ENCODE measurements at regions not wholly inside any gene's neighbourhood (a gene's known extent, or its start where the extent isn't known, plus 50 kb on each side); places are given as distances from the start of the nearest gene placed in this dataset.

DNA sequence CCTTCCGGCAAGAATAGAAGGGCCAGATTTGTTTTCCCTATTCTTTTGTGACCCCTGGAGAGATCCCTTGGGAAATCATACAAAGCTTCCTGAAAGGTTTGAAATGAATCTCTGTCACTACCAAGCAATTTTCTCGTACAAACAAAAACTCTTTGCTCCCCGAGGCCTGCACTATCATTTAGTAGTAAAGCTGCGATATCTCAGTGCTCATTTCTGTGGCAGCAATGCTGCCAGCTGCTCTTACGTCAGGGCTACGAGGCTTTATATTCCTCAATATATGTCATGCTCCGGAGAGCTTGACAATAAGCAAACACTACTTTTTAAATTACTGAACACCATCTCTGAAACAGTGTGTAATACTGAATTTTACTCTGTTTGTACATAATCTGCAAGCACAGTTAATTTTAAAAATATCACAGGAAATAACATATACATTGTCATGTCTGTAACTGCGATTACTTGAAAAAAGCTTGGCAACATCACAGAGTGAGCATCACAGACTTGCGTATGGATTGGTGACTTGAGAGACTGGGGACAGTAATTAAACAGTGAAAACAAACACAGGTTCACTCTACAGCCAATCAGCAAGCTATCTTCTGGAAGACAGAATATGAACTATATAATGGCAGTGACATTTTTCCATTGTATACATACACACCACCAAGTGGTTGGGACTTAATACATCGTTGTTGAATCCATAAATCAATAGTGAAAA, 403.3 kb upstream of the NETO1 start:
- TF ChIP-seq, protein P1, sequence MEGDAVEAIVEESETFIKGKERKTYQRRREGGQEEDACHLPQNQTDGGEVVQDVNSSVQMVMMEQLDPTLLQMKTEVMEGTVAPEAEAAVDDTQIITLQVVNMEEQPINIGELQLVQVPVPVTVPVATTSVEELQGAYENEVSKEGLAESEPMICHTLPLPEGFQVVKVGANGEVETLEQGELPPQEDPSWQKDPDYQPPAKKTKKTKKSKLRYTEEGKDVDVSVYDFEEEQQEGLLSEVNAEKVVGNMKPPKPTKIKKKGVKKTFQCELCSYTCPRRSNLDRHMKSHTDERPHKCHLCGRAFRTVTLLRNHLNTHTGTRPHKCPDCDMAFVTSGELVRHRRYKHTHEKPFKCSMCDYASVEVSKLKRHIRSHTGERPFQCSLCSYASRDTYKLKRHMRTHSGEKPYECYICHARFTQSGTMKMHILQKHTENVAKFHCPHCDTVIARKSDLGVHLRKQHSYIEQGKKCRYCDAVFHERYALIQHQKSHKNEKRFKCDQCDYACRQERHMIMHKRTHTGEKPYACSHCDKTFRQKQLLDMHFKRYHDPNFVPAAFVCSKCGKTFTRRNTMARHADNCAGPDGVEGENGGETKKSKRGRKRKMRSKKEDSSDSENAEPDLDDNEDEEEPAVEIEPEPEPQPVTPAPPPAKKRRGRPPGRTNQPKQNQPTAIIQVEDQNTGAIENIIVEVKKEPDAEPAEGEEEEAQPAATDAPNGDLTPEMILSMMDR (IDR thresholded peaks at IDR 0.05; ENCODE audit: control insufficient read depth, insufficient read depth, low read depth, low read length, missing control alignments), result no peak
- no peak overlapping the region for H3K4me3 ChIP-seq (ENCODE audit: control insufficient read depth, low read depth, low read length)
- DNase-seq (ENCODE audit: low read depth), result no peak

DNA sequence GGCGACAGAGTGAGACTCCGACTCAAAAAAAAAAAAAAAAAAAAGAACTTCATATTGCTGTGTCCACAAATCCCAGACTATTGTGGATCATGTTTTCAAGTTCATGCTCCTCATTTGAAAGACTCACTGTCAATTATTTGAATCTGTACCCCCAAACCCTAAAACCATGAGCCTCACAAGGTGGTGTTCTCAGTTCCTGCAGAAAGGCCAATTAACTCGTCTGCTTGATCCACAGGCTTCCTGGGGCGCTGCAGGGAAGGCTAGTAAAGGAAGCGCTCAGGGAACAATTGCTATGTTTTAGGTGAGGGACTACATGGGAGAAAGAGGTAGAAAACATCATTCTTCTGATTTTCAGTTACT, 396.8 kb upstream of the NETO1 start:
- no peak overlapping the region for H3K4me3 ChIP-seq (ENCODE audit: control insufficient read depth, low read depth, low read length)
- TF ChIP-seq, protein P1 (IDR thresholded peaks at IDR 0.05; ENCODE audit: control insufficient read depth, insufficient read depth, low read depth, low read length, missing control alignments), result no peak
- no peak for DNase-seq (ENCODE audit: low read depth)

DNA sequence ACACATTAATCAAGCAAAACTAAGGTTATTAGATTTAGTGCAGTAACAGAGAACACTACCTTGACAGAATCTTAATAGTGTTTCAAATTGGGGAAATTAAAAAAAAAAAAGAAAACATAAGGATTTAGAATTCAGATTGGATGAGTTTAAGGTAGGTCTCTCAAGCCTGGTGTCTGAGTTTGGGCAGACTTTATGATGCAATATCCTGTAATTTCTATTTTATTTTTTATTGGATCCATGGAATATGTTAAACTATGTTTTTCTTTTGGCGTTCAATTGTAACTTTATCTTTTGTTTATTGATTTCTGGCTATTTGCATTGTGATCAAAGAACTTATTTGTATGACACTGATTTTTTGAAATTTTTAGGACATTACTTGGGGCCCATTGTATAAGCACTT, 394.1 kb upstream of the NETO1 start:
- no peak overlapping the region for H3K4me3 ChIP-seq (ENCODE audit: control insufficient read depth, low read depth, low read length)
- no peak for DNase-seq (ENCODE audit: low read depth)
- TF ChIP-seq, protein P1 (IDR thresholded peaks at IDR 0.05; ENCODE audit: control insufficient read depth, insufficient read depth, low read depth, low read length, missing control alignments), result no peak

DNA sequence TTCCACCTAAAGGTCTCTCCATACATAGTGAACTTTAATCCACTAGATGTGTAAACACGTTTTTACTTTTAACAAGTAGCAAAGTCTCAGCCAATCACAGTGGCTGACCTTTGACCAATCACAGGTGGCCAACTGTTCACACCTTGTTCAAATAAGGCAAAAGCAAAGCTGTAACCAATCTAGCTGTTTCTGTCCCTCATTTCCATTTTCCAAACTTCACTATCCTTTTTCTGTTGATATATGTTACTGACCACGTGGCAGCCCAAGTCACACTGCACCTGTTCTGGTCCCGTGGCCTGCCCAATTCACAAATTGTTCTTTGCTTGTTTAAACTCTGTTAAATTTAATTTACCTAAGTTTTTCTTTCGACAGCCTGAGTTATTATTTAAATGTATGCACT, 393.5 kb upstream of the NETO1 start:
- TF ChIP-seq, protein P1 (IDR thresholded peaks at IDR 0.05; ENCODE audit: control insufficient read depth, insufficient read depth, low read depth, low read length, missing control alignments), result no peak
- no peak overlapping the region for H3K4me3 ChIP-seq (ENCODE audit: control insufficient read depth, low read depth, low read length)
- DNase-seq (ENCODE audit: low read depth), result no peak

DNA sequence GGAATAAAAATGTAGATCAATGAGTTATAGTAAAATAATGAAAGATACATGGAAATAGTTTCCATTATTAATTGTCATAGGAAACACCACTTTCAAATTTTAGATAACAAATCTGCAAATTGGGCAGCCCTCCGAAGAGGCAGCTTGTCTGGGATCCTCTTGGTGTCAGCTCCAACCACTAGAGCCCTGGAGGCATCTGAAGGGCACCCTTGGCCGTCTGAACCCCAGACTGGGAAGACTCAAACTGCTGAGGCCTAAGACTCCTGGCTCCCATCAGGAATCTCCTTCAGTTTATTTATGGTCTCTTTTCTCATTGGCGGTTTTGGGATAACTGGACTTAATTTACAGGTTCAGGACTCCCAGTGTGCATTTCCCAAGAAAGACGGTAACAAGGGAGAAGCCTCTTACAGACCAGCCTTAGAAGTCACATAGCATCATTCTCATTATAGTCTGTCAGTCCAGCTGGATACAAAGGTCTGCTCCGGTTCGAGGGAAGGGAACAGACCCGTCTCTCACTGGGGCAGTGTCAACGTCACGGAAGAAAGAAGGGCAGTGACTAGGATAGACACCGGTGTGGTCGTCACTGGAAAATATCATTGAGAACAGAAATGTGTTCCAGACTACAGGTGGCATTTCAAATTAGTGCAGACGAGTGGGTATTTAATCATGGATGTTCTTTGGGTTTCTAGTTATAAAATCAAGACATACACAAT, 390.7 kb upstream of the NETO1 start:
- H3K4me3 ChIP-seq (ENCODE audit: control insufficient read depth, low read depth, low read length), result no peak overlapping the region
- no peak for DNase-seq (ENCODE audit: low read depth)
- TF ChIP-seq, protein P1 (IDR thresholded peaks at IDR 0.05; ENCODE audit: control insufficient read depth, insufficient read depth, low read depth, low read length, missing control alignments), result no peak

DNA sequence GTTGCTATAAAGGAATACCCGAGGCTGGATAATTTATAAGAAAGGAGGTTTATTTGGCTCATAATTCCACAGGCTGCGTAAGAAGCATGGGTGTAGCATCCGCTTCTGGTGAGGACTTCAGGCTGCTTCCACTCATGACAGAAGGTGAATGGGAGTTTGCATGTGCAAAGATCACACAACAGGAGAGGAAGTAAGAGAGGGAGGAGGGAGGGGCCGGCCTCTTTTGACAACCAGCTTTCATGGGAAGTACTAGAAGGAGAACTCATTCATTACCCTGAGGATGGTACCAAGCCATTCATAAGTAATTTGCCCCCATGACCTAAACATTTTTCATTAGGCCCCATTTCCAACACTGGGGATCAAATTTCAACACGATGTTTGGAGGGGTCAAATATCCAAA, 386.8 kb upstream of the NETO1 start:
- TF ChIP-seq, protein P1 (IDR thresholded peaks at IDR 0.05; ENCODE audit: control insufficient read depth, insufficient read depth, low read depth, low read length, missing control alignments), result no peak
- no peak for DNase-seq (ENCODE audit: low read depth)
- H3K4me3 ChIP-seq (ENCODE audit: control insufficient read depth, low read depth, low read length), result no peak overlapping the region

All from AG09309 (cell line).